ENCODE measurements at regions not wholly inside any gene's neighbourhood (a gene's known extent, or its start where the extent isn't known, plus 50 kb on each side); places are given as distances from the start of the nearest gene placed in this dataset.

GRCh38 chr20:9969626-9970025, 65.2 kb upstream of the ANKEF1 start:
- TF ChIP-seq CHD2 (IDR thresholded peaks at IDR 0.05; ENCODE audit: low read length, partially characterized antibody) (no peak), CTCF (IDR thresholded peaks at IDR 0.05) (no peak), NFIC (IDR thresholded peaks at IDR 0.05; ENCODE audit: borderline replicate concordance) (no peak), GABPA (IDR thresholded peaks at IDR 0.05; ENCODE audit: low read depth) (no peak), POLR2AphosphoS5 (IDR thresholded peaks at IDR 0.05; ENCODE audit: low read depth, low read length) (no peak), RAD21 (IDR thresholded peaks at IDR 0.05; ENCODE audit: low read length) (no peak), MAX (IDR thresholded peaks at IDR 0.05; ENCODE audit: low read depth) (no peak), FOXM1 (IDR thresholded peaks at IDR 0.05; ENCODE audit: low read depth) (no peak), ZBTB33 (IDR thresholded peaks at IDR 0.05; ENCODE audit: borderline replicate concordance, low read depth) (no peak), SMC3 (IDR thresholded peaks at IDR 0.05; ENCODE audit: low read depth, low read length) (no peak), ELF1 (IDR thresholded peaks at IDR 0.05) (no peak), USF2 (IDR thresholded peaks at IDR 0.05; ENCODE audit: borderline replicate concordance, low read depth, low read length) (no peak), RCOR1 (IDR thresholded peaks at IDR 0.05; ENCODE audit: low read length) (no peak), JUND (IDR thresholded peaks at IDR 0.05) (no peak)

Data from SK-N-SH (cell line).